Spleen (tissue), 11 donors: ENCODE measurements at regions not wholly inside any gene's neighbourhood (a gene's known extent, or its start where the extent isn't known, plus 50 kb on each side); places are given as distances from the start of the nearest gene placed in this dataset.

ENCODE experiments used
- DNase-seq: peaks from one replicate; pipeline ENCODE4 v3.0.0-alpha.2; 2020
- H3K27ac ChIP-seq, 8 donors: fragments of 200-600 bp; sonication (generic) in 7 of 8; 1 replicate in 4 of 8; 2 replicates in 4 of 8; pipeline versions ENCODE4 v1.5.0 to v1.8.0; 2016 to 2021; ENCODE audit warnings: inconsistent platforms in 4 of 8, mild to moderate bottlenecking in 4 of 8, moderate library complexity in 1 of 8
- H3K27me3 ChIP-seq, 7 donors: fragments of 200-600 bp; sonication (generic) in 6 of 7; replicated peaks in 1 of 7; 1 replicate in 4 of 7; 2 replicates in 3 of 7; pipeline versions ENCODE4 v1.5.0 to v1.8.0; 2016 to 2021; ENCODE audit warnings: inconsistent platforms in 3 of 7, mild to moderate bottlenecking in 1 of 7
- H3K36me3 ChIP-seq, 6 donors: fragments of 200-600 bp; sonication (generic) in 5 of 6; 1 replicate in 4 of 6; 2 replicates in 2 of 6; pipeline versions ENCODE4 v1.5.0 to v1.8.0; 2016 to 2021; ENCODE audit warnings: inconsistent platforms in 2 of 6
- H3K4me1 ChIP-seq, 6 donors: fragments of 200-600 bp; sonication (generic) in 5 of 6; 1 replicate in 3 of 6; 2 replicates in 3 of 6; pipeline versions ENCODE4 v1.5.0 to v1.8.0; 2016 to 2021; ENCODE audit warnings: inconsistent platforms in 3 of 6
- H3K4me3 ChIP-seq, 8 donors: fragments of 200-600 bp; sonication (generic) in 7 of 8; 1 replicate in 4 of 8; 2 replicates in 4 of 8; pipeline versions ENCODE4 v1.5.0 to v1.8.0; 2016 to 2021; ENCODE audit warnings: inconsistent platforms in 4 of 8, mild to moderate bottlenecking in 4 of 8, moderate library complexity in 2 of 8
- H3K9me3 ChIP-seq, 8 donors: fragments of 200-600 bp; sonication (generic) in 7 of 8; 1 replicate in 4 of 8; 2 replicates in 4 of 8; pipeline versions ENCODE4 v1.5.0 to v1.8.0; 2016 to 2021; ENCODE audit warnings: inconsistent platforms in 4 of 8
- CTCF ChIP-seq, 11 experiments: fragments of 200-600 bp in 7 of 11; fragments of 450-650 bp in 4 of 11; sonication (generic) in 4 of 11; IDR thresholded peaks in 8 of 11; conservative IDR thresholded peaks in 3 of 11; 1 replicate in 7 of 11; 2 replicates in 4 of 11; pipeline versions ENCODE4 v1.4.0 to v1.8.0; 2016 to 2021; ENCODE audit warnings: antibody characterized with exemption in 11 of 11, inconsistent platforms in 4 of 11, mild to moderate bottlenecking in 1 of 11
- POLR2A ChIP-seq, 3 donors: fragments of 450-650 bp; IDR thresholded peaks; one replicate each; pipeline ENCODE4 v1.5.1; 2017; ENCODE audit warnings: antibody characterized with exemption in 3 of 3, mild to moderate bottlenecking in 1 of 3
- POLR2AphosphoS5 ChIP-seq, 3 donors: sonication (generic); formaldehyde crosslinking; IDR thresholded peaks; one replicate each; pipeline ENCODE4 v1.5.1; 2017; ENCODE audit warnings: antibody characterized with exemption in 3 of 3
- WGBS, 5 donors: extraction: QIAGEN DNeasy Blood & Tissue Kit in 3 of 5; methylation state at CpG; one replicate each; pipeline versions ENCODE4 v1.1.5 to v1.1.7; 2013 to 2018; 5-methylcytosine and 5-hydroxymethylcytosine counted together
- intact Hi-C: fragments of 100-400 bp; cut with DNase I; formaldehyde crosslinking; loops from one replicate; pipeline ENCODE4 v1.15.0; 2023; ENCODE audit warnings: low total_unique reads
- donor health status: healthy with polysubstance abuse.
- donor health status: DM: no; HTN: no; CAD: no; lungs with moderate emphysema.
- donor health status: DM: no; HTN: no; CAD: no.
- donor health status: Bipolar disorder and iron deficiency.
- donor health status: healthy.
- donor health status: DM: no; HTN: no; CAD: no.
- donor health status: DM: yes; HTN: yes; CAD: no.

GRCh38 chr5:133809801-133810200 lies 158.6 kb downstream of the C5orf15 start:
- DNase-seq: no peak
- Histone ChIP-seq H3K4me3 (no peak overlapping the region), H3K4me1 (no peaks in the 10 kb centered on the region), H3K27ac (no peak overlapping the region), H3K36me3 (no peaks in the 10 kb centered on the region), H3K27me3 (peaks cover 0 to 17% (median 0%) of the 10 kb centered on the region in 7 donors), H3K9me3 (no peaks in the 10 kb centered on the region)
- WGBS, 5 donors: 87 to 100% (median 97%) methylated on average over 2 of the region's 2 CpGs; no CpG with 5 or more reads in 1 of the 5 donors
- intact Hi-C loops: no loop called here
- no peak for TF ChIP-seq CTCF (IDR thresholded peaks at IDR 0.05 in 8 of 11, conservative IDR thresholded peaks at IDR 0.05 in 3 of 11)
- TF ChIP-seq POLR2A (IDR thresholded peaks at IDR 0.05): no peak
- TF ChIP-seq POLR2AphosphoS5 (IDR thresholded peaks at IDR 0.05): no peak

GRCh38 chr5:133807348-133807747 lies 161.1 kb downstream of the C5orf15 start:
- Histone ChIP-seq H3K4me3 (no peak overlapping the region), H3K27ac (no peak overlapping the region), H3K9me3 (peaks cover 0 to 5% (median 0%) of the 10 kb centered on the region in 8 donors), H3K27me3 (peaks cover 0 to 11% (median 0%) of the 10 kb centered on the region in 7 donors), H3K4me1 (no peaks in the 10 kb centered on the region), H3K36me3 (no peaks in the 10 kb centered on the region)
- DNase-seq: peak; percentile 21
- intact Hi-C loops: no loop called here
- TF ChIP-seq POLR2A (IDR thresholded peaks at IDR 0.05): no peak
- TF ChIP-seq CTCF (IDR thresholded peaks at IDR 0.05 in 8 of 11, conservative IDR thresholded peaks at IDR 0.05 in 3 of 11): no peak
- no peak for TF ChIP-seq POLR2AphosphoS5 (IDR thresholded peaks at IDR 0.05)
- WGBS, 5 donors: 33 to 43% (median 35%) methylated on average over 4 of the region's 4 CpGs

- WGBS, 5 donors: 57 to 76% (median 70%) methylated on average over 3 of the region's 3 CpGs
- Histone ChIP-seq H3K4me3 (no peak overlapping the region), H3K27ac (no peak overlapping the region), H3K36me3 (no peaks in the 10 kb centered on the region), H3K27me3 (peaks cover 0 to 13% (median 0%) of the 10 kb centered on the region in 7 donors), H3K4me1 (no peaks in the 10 kb centered on the region), H3K9me3 (peaks cover 0 to 5% (median 0%) of the 10 kb centered on the region in 8 donors)
- DNase-seq: no peak
- intact Hi-C loops: no loop called here
- no peak for TF ChIP-seq POLR2A (IDR thresholded peaks at IDR 0.05)
- TF ChIP-seq POLR2AphosphoS5 (IDR thresholded peaks at IDR 0.05): no peak
- no peak for TF ChIP-seq CTCF (IDR thresholded peaks at IDR 0.05 in 8 of 11, conservative IDR thresholded peaks at IDR 0.05 in 3 of 11)
Measured at GRCh38 chr5:133806847-133807246, 161.6 kb downstream of the C5orf15 start.

- H3K27ac ChIP-seq: no peak overlapping the region
- no peaks in the 10 kb centered on the region for H3K36me3 ChIP-seq
- peaks cover 0 to 33% (median 0%) of the 10 kb centered on the region in 7 donors for H3K27me3 ChIP-seq
- WGBS, 5 donors: 63 to 75% (median 74%) methylated on average over 8 of the region's 8 CpGs
- H3K4me1 ChIP-seq: no peaks in the 10 kb centered on the region
- no peak for DNase-seq
- H3K4me3 ChIP-seq: no peak overlapping the region
- peaks cover 0 to 5% (median 0%) of the 10 kb centered on the region in 8 donors for H3K9me3 ChIP-seq
- intact Hi-C loops: no loop called here
- no peak for TF ChIP-seq CTCF (IDR thresholded peaks at IDR 0.05 in 8 of 11, conservative IDR thresholded peaks at IDR 0.05 in 3 of 11)
- no peak for TF ChIP-seq POLR2AphosphoS5 (IDR thresholded peaks at IDR 0.05)
- no peak for TF ChIP-seq POLR2A (IDR thresholded peaks at IDR 0.05)
Measured at GRCh38 chr5:133801955-133802751, 166.3 kb downstream of the C5orf15 start.
